Choroid plexus epithelial cell (primary cell): ENCODE measurements at regions not wholly inside any gene's neighbourhood (a gene's known extent, or its start where the extent isn't known, plus 50 kb on each side); places are given as distances from the start of the nearest gene placed in this dataset.

Source experiments
- DNase-seq: peaks from one replicate; pipeline ENCODE4 v3.0.0-alpha.2; 2010; ENCODE audit warnings: low read depth
- H3K4me3 ChIP-seq: 2 replicates; pipeline ENCODE4 v1.5.1; 2011; ENCODE audit warnings: low read depth, mild to moderate bottlenecking, control low read depth, low read length, moderate library complexity
- CTCF ChIP-seq: conservative IDR thresholded peaks from 2 replicates; pipeline ENCODE4 v1.5.1; 2011; ENCODE audit warnings: low read depth, mild to moderate bottlenecking, control low read depth, inconsistent platforms, low read length, moderate library complexity

- DNase-seq, result peak; percentile 96
- TF ChIP-seq CTCF, result no peak
- no peak overlapping the region for H3K4me3 ChIP-seq
These were observed 1093.9 kb upstream of the CDH6 start for GRCh38 chr5:30099634-30100033.

- DNase-seq, result no peak
- no peak overlapping the region for H3K4me3 ChIP-seq
- no peak for TF ChIP-seq CTCF
These were observed 1094.5 kb upstream of the CDH6 start for GRCh38 chr5:30098940-30099339.

- no peak for TF ChIP-seq CTCF
- no peak for DNase-seq
- no peak overlapping the region for H3K4me3 ChIP-seq
These were observed 1100.9 kb upstream of the CDH6 start for GRCh38 chr5:30092548-30092947.

GRCh38 chr5:30069441-30070263 is 1123.8 kb upstream of the CDH6 start:
- no peak for TF ChIP-seq CTCF
- no peak for DNase-seq
- no peak overlapping the region for H3K4me3 ChIP-seq

- no peak for TF ChIP-seq CTCF
- DNase-seq, result no peak
- H3K4me3 ChIP-seq, result no peak overlapping the region
These were observed 1130.0 kb upstream of the CDH6 start for GRCh38 chr5:30063503-30063902.

- no peak for TF ChIP-seq CTCF
- H3K4me3 ChIP-seq, result no peak overlapping the region
- DNase-seq, result no peak
These were observed 1141.5 kb upstream of the CDH6 start for GRCh38 chr5:30051976-30052375.

- TF ChIP-seq CTCF, result no peak
- peak; percentile 45 for DNase-seq
- H3K4me3 ChIP-seq, result no peak overlapping the region
These were observed 1143.2 kb upstream of the CDH6 start for GRCh38 chr5:30050056-30050815.
